Lung microvascular endothelial cell (primary cell): ENCODE measurements at regions not wholly inside any gene's neighbourhood (a gene's known extent, or its start where the extent isn't known, plus 50 kb on each side); places are given as distances from the start of the nearest gene placed in this dataset.

Experiments used
- DNase-seq, 2 donors: peaks; one replicate each; pipeline versions ENCODE4 v3.0.0 to v3.0.0-alpha.2; 2010; ENCODE audit warnings: low read depth in 2 of 2

GRCh38 chr1:78420688-78421087 is 70.1 kb upstream of the PTGFR start:
- no peak for DNase-seq

DNA sequence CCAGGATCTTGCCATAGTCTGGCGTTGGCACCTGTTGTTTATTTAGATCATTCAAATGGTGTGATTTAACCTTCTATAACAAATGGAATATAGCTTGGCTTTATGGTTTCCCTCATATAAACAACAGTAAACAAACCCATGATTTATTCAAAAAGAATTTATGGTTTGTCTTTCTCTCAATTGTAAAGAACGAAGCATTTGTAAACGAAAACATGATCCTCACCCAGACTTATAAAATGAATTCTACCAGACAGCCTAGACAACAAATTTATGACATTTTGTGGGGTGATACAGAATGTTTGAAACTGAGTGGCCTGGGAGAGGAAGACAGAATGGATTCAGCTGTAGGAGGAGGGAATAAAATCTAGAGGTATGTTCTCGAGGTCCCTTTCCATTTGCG is 66.1 kb upstream of the PTGFR start:
- no peak for DNase-seq

- DNase-seq: no peak
Measured at GRCh38 chr1:78426408-78426807, 64.4 kb upstream of the PTGFR start.

- no peak for DNase-seq
Measured at GRCh38 chr1:78427506-78427905, 63.3 kb upstream of the PTGFR start.

DNA sequence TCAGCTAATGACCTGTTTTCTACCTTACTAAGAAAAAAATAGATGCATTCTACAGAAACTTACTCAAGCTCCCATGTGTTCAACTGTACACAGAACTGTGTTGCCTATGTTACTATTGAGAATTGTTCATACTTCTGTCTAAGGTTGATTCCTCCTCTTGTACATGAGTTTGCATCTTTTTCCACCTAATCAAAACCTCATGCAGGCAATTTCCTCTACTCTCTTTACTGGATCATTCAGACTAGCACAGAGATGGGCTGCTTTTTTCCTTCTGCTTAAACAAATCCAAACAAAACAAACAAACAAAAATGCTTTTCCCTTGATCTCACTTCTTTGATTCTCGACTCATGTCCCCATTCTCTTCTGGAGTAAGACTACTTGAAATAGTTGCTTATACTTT is 58.8 kb upstream of the PTGFR start:
- DNase-seq: no peak

GRCh38 chr1:78434351-78434750 is 56.4 kb upstream of the PTGFR start:
- no peak for DNase-seq

- no peak for DNase-seq
Measured at GRCh38 chr1:78436961-78437360, 53.8 kb upstream of the PTGFR start.

GRCh38 chr1:78437396-78437795 is 53.4 kb upstream of the PTGFR start:
- no peak for DNase-seq

GRCh38 chr1:78437941-78438340 is 52.8 kb upstream of the PTGFR start:
- DNase-seq: peak in 1 of 2 donors; percentile 8

DNA sequence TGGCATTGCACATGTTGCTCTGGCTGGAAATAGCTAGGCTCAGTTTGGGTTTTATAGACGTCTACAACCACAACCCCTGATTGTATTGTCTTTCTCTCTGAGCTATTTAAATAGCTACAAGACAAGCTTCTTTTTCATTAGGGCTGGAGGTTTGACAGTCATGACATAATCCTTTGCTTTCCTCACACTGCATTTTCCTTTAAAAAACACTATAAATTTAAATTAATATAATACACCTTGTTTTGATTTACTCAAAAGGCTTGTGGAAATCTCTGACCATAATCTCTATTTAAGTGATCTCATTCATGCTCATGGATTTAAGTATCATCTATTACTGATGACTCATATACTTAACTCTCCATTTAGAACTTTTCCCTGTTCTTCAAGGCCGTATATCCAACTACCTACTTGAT is 50.4 kb upstream of the PTGFR start:
- no peak for DNase-seq
